Smooth muscle cell (in vitro differentiated cells): ENCODE measurements at regions not wholly inside any gene's neighbourhood (a gene's known extent, or its start where the extent isn't known, plus 50 kb on each side); places are given as distances from the start of the nearest gene placed in this dataset.
"Not testable (repeated sequence)": the region's sequence is repeated elsewhere in the genome, so short reads cannot be mapped to it uniquely, and the experiment has no call there.

Experiments used
- DNase-seq: peaks from one replicate; lab custom pipeline; 2025; ENCODE audit not compliant: unreplicated experiment; lab: John Stamatoyannopoulos, UW
- H2AFZ ChIP-seq: fragments of 200-600 bp; sonication (generic); 2 replicates; pipeline ENCODE4 v1.6.0; 2016; ENCODE audit warnings: antibody characterized with exemption, low read depth, mild to moderate bottlenecking
- H3F3A ChIP-seq: fragments of 200-600 bp; sonication (generic); 2 replicates; pipeline ENCODE4 v1.6.0; 2017; ENCODE audit warnings: antibody characterized with exemption, low read depth
- H3K27ac ChIP-seq: fragments of 200-600 bp; sonication (generic); 2 replicates; pipeline ENCODE4 v1.5.1; 2016; ENCODE audit warnings: low read depth, mild to moderate bottlenecking
- H3K27me3 ChIP-seq: fragments of 200-600 bp; sonication (generic); 2 replicates; pipeline ENCODE4 v1.6.1; 2016; ENCODE audit warnings: low read depth, mild to moderate bottlenecking
- H3K36me3 ChIP-seq: fragments of 200-600 bp; sonication (generic); 2 replicates; pipeline ENCODE4 v1.5.1; 2016; ENCODE audit warnings: low read depth
- H3K4me1 ChIP-seq: fragments of 200-600 bp; sonication (generic); 2 replicates; pipeline ENCODE4 v1.5.1; 2016; ENCODE audit warnings: low read depth
- H3K4me2 ChIP-seq: fragments of 200-600 bp; sonication (generic); 2 replicates; pipeline ENCODE4 v1.6.0; 2016; ENCODE audit warnings: mild to moderate bottlenecking
- H3K4me3 ChIP-seq: fragments of 200-600 bp; sonication (generic); 2 replicates; pipeline ENCODE4 v1.5.1; 2016; ENCODE audit warnings: mild to moderate bottlenecking
- H3K79me2 ChIP-seq: fragments of 200-600 bp; sonication (generic); 2 replicates; pipeline ENCODE4 v1.6.0; 2016; ENCODE audit warnings: low read depth, mild to moderate bottlenecking
- H3K9ac ChIP-seq: fragments of 200-600 bp; sonication (generic); 2 replicates; pipeline ENCODE4 v1.6.0; 2016; ENCODE audit warnings: low read depth
- H3K9me3 ChIP-seq: fragments of 200-600 bp; sonication (generic); replicated peaks from 2 replicates; pipeline ENCODE4 v1.5.1; 2016; ENCODE audit warnings: low read depth
- H4K20me1 ChIP-seq: fragments of 200-600 bp; sonication (generic); 2 replicates; pipeline ENCODE4 v1.6.0; 2016; ENCODE audit warnings: low read depth
- WGBS: methylation state at CpG from one replicate; pipeline ENCODE4 v1.1.7; 2016; ENCODE audit warnings: low lambda C conversion rate; 5-methylcytosine and 5-hydroxymethylcytosine counted together
- TF ChIP-seq, protein P1 (sequence below): fragments of 200-600 bp; sonication (generic); IDR thresholded peaks from 2 replicates; pipeline ENCODE4 v1.5.1; 2017; ENCODE audit warnings: borderline replicate concordance, mild to moderate bottlenecking, antibody characterized with exemption; ENCODE audit not compliant: insufficient read depth, poor library complexity, severe bottlenecking

- Histone ChIP-seq H3K9me3 (no peaks in the 10 kb centered on the region), H3K4me2 (no peak overlapping the region), H4K20me1 (peaks cover 9% of the 10 kb centered on the region), H3K9ac (no peak overlapping the region), H3K4me1 (peaks cover 7% of the 10 kb centered on the region), H3K27me3 (no peaks in the 10 kb centered on the region), H3K27ac (peak overlapping the region; percentile 35), H3K79me2 (peaks cover 15% of the 10 kb centered on the region), H3K4me3 (no peak overlapping the region), H2AFZ (no peak overlapping the region), H3K36me3 (no peaks in the 10 kb centered on the region), H3F3A (no peaks in the 10 kb centered on the region)
- no peak for DNase-seq
- WGBS, result 70% methylated on average over 1 of the region's 1 CpG
- TF ChIP-seq, protein P1, sequence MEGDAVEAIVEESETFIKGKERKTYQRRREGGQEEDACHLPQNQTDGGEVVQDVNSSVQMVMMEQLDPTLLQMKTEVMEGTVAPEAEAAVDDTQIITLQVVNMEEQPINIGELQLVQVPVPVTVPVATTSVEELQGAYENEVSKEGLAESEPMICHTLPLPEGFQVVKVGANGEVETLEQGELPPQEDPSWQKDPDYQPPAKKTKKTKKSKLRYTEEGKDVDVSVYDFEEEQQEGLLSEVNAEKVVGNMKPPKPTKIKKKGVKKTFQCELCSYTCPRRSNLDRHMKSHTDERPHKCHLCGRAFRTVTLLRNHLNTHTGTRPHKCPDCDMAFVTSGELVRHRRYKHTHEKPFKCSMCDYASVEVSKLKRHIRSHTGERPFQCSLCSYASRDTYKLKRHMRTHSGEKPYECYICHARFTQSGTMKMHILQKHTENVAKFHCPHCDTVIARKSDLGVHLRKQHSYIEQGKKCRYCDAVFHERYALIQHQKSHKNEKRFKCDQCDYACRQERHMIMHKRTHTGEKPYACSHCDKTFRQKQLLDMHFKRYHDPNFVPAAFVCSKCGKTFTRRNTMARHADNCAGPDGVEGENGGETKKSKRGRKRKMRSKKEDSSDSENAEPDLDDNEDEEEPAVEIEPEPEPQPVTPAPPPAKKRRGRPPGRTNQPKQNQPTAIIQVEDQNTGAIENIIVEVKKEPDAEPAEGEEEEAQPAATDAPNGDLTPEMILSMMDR, result no peak
Measured at GRCh38 chr7:112942981-112943380, 143.6 kb downstream of the GPR85 start.

DNA sequence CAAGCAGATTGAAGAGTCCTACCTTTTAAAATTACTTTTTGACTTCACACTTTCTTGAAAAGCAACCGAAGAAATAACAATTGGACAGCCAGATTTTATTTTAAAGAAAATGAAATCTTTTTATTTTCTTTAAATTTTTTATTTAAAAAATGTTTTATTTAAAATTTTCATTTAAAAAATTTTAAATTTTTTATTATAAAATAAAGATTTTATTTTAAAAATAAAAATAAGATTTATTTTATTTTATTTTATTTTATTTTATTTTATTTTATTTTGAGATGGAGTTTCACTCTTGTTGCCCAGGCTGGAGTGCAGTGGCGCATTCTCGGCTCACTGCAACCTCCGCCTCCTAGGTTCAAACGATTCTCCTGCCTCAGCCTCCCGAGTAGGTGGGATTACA, 144.5 kb downstream of the GPR85 start:
- not testable (repeated sequence) for H3F3A ChIP-seq, H3K36me3 ChIP-seq, DNase-seq, H3K27ac ChIP-seq, H2AFZ ChIP-seq, H3K4me3 ChIP-seq, H3K9me3 ChIP-seq, H3K27me3 ChIP-seq, H3K9ac ChIP-seq, H3K4me2 ChIP-seq
- H3K79me2 ChIP-seq, result peaks cover 23% of the 10 kb centered on the region
- H3K4me1 ChIP-seq, result peaks cover 14% of the 10 kb centered on the region
- 94% methylated on average over 6 of the region's 6 CpGs for WGBS
- peaks cover 18% of the 10 kb centered on the region for H4K20me1 ChIP-seq

DNA sequence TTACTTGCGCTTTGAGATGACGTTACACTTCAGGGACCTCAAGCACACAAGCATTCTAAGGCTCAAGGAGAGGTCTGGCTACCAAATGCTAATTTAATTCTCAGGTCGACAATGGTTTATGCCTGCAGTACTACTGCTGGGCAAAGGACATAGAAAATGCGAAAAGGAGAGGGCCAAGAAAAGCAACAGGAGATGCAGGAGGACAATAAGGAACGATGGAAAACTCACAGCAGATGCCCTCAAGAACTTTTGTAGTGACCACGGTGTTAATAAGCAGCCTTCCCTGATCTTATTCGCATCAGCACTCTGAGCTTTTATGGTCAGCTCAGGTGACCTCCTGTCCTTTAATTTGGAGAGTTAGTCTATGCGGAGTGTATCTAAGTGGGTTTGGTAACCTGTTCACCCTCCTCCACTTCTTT, 146.3 kb downstream of the GPR85 start:
- Histone ChIP-seq H3K4me3 (peak overlapping the region; percentile 82), H3K27me3 (no peaks in the 10 kb centered on the region), H4K20me1 (peaks cover 36% of the 10 kb centered on the region), H3K27ac (peak overlapping the region; percentile 73), H2AFZ (peak overlapping the region; percentile 91), H3K36me3 (no peaks in the 10 kb centered on the region), H3K9me3 (no peaks in the 10 kb centered on the region), H3K79me2 (peaks cover 41% of the 10 kb centered on the region), H3K4me1 (peaks cover 14% of the 10 kb centered on the region), H3F3A (no peaks in the 10 kb centered on the region), H3K4me2 (peak overlapping the region; percentile 85), H3K9ac (peak overlapping the region; percentile 70)
- TF ChIP-seq, protein P1, result no peak
- no peak for DNase-seq
- WGBS, result 26% methylated on average over 8 of the region's 8 CpGs

GRCh38 chr7:112939574-112940313, 146.9 kb downstream of the GPR85 start:
- H3K4me2 ChIP-seq, result peak overlapping the region; percentile 97
- no peaks in the 10 kb centered on the region for H3F3A ChIP-seq
- TF ChIP-seq, protein P1, result no peak
- peak overlapping the region; percentile 96 for H2AFZ ChIP-seq
- H3K4me1 ChIP-seq, result peaks cover 14% of the 10 kb centered on the region
- peak; percentile 94 for DNase-seq
- peak overlapping the region; percentile 82 for H3K4me3 ChIP-seq
- H3K79me2 ChIP-seq, result peaks cover 47% of the 10 kb centered on the region
- H3K27me3 ChIP-seq, result no peaks in the 10 kb centered on the region
- peaks cover 42% of the 10 kb centered on the region for H4K20me1 ChIP-seq
- no peaks in the 10 kb centered on the region for H3K9me3 ChIP-seq
- H3K27ac ChIP-seq, result peak overlapping the region; percentile 73
- WGBS, result 1% methylated on average over 51 of the region's 55 CpGs
- H3K36me3 ChIP-seq, result peaks cover 3% of the 10 kb centered on the region
- peak overlapping the region; percentile 75 for H3K9ac ChIP-seq
